B cell (primary cell): ENCODE measurements at regions not wholly inside any gene's neighbourhood (a gene's known extent, or its start where the extent isn't known, plus 50 kb on each side); places are given as distances from the start of the nearest gene placed in this dataset.

Source experiments
- ATAC-seq: fragments of 200-7000 bp; cut with Tn5 transposase; one replicate; pipeline ENCODE4 v1.10.0; 2021; ENCODE audit warnings: low read depth, mild to moderate bottlenecking, moderate number of reproducible peaks, moderate library complexity
- CTCF ChIA-PET: fragments of 350-600 bp; sonication (Branson Sonifier 250); formaldehyde crosslinking; loops from one replicate; lab custom pipeline; 2021; ENCODE audit warnings: antibody characterized with exemption, inconsistent platforms; lab: Charles Lee
- POLR2A ChIA-PET: fragments of 350-600 bp; sonication (Branson Sonifier 250); formaldehyde crosslinking; loops from one replicate; lab custom pipeline; 2021; ENCODE audit warnings: antibody characterized with exemption; lab: Charles Lee
- DNase-seq: peaks from one replicate; pipeline ENCODE4 v3.0.0; 2013
- H2AFZ ChIP-seq: 2 replicates; pipeline ENCODE4 v1.6.1; 2012; ENCODE audit warnings: mild to moderate bottlenecking, low read depth, low read length; ENCODE audit not compliant: insufficient read depth, poor library complexity, severe bottlenecking
- H3K27ac ChIP-seq, 2 donors: 1 replicate in 1 of 2; 2 replicates in 1 of 2; pipeline ENCODE4 v1.5.1; 2012 to 2013; ENCODE audit warnings: low read length in 2 of 2, mild to moderate bottlenecking in 2 of 2, moderate library complexity in 1 of 2
- H3K27me3 ChIP-seq, 4 experiments: fragments of 200-600 bp in 1 of 4; sonication (generic) in 1 of 4; replicated peaks in 1 of 4; 1 replicate in 2 of 4; 2 replicates in 2 of 4; pipeline versions ENCODE4 v1.6.1 to v1.7.0; 2013 to 2016; ENCODE audit warnings: low read length in 3 of 4, mild to moderate bottlenecking in 2 of 4, mixed read lengths in 1 of 4, moderate library complexity in 1 of 4; ENCODE audit not compliant: insufficient read depth in 4 of 4, control insufficient read depth in 3 of 4; ENCODE audit errors: control extremely low read depth in 1 of 4
- H3K36me3 ChIP-seq, 2 experiments: replicated peaks in 1 of 2; 1 replicate in 1 of 2; 2 replicates in 1 of 2; pipeline versions ENCODE4 v1.6.1 to v1.7.1; 2013; ENCODE audit warnings: low read length in 1 of 2; ENCODE audit not compliant: insufficient read depth in 2 of 2, control insufficient read depth in 1 of 2; ENCODE audit errors: control extremely low read depth in 1 of 2, extremely low read depth in 1 of 2
- H3K4me1 ChIP-seq, 2 donors: fragments of 200-600 bp in 1 of 2; sonication (generic) in 1 of 2; 1 replicate in 1 of 2; 2 replicates in 1 of 2; pipeline versions ENCODE4 v1.5.1 to v1.6.1; 2013 to 2017; ENCODE audit warnings: low read length in 2 of 2; ENCODE audit not compliant: control insufficient read depth in 2 of 2, insufficient read depth in 2 of 2
- H3K4me2 ChIP-seq: replicated peaks from 2 replicates; pipeline ENCODE3; 2012; ENCODE audit warnings: mild to moderate bottlenecking, low read depth, low read length; ENCODE audit not compliant: poor library complexity, severe bottlenecking
- H3K4me3 ChIP-seq, 5 experiments: fragments of 200-600 bp in 1 of 5; sonication (generic) in 1 of 5; 1 replicate in 3 of 5; 2 replicates in 2 of 5; pipeline versions ENCODE4 v1.5.1 to v1.7.0; 2011 to 2016; ENCODE audit warnings: low read length in 4 of 5, mild to moderate bottlenecking in 4 of 5, low read depth in 2 of 5, control low read depth in 1 of 5, moderate library complexity in 1 of 5; ENCODE audit not compliant: insufficient read depth in 1 of 5; ENCODE audit errors: control extremely low read depth in 1 of 5, extremely low read depth in 1 of 5
- H3K79me2 ChIP-seq: fragments of 200-600 bp; sonication (generic); one replicate; pipeline ENCODE4 v1.6.0; 2016; ENCODE audit warnings: low read length; ENCODE audit not compliant: control insufficient read depth, insufficient read depth
- H3K9ac ChIP-seq: fragments of 200-600 bp; sonication (generic); 2 replicates; pipeline ENCODE4 v1.6.1; 2017; ENCODE audit warnings: mild to moderate bottlenecking, low read length, moderate library complexity
- H3K9me3 ChIP-seq, 3 donors: one replicate each; pipeline versions ENCODE4 v1.6.1 to v1.7.1; 2013; ENCODE audit warnings: low read length in 2 of 3; ENCODE audit not compliant: control insufficient read depth in 2 of 3, insufficient read depth in 1 of 3; ENCODE audit errors: control extremely low read depth in 1 of 3
- H4K20me1 ChIP-seq: 2 replicates; pipeline ENCODE4 v1.6.0; 2012; ENCODE audit warnings: mild to moderate bottlenecking, low read length; ENCODE audit not compliant: insufficient read depth, control insufficient read depth, poor library complexity, severe bottlenecking
- H3K27ac Mint-ChIP-seq: one replicate; pipeline ENCODE4 v1.8.0; 2021; ENCODE audit warnings: mixed read lengths
- H3K27me3 Mint-ChIP-seq: one replicate; pipeline ENCODE4 v1.8.0; 2021; ENCODE audit warnings: mixed read lengths
- H3K4me1 Mint-ChIP-seq: one replicate; pipeline ENCODE4 v1.8.0; 2021; ENCODE audit warnings: mixed read lengths
- H3K4me3 Mint-ChIP-seq: one replicate; pipeline ENCODE4 v1.8.0; 2021; ENCODE audit warnings: mixed read lengths
- H3K9me3 Mint-ChIP-seq: one replicate; pipeline ENCODE4 v1.8.0; 2022; ENCODE audit warnings: mixed read lengths; ENCODE audit not compliant: insufficient read depth
- EZH2 ChIP-seq: IDR thresholded peaks from 2 replicates; pipeline ENCODE4 v1.6.1; 2012; ENCODE audit warnings: borderline replicate concordance, low read depth, mild to moderate bottlenecking, moderate library complexity, low read length; ENCODE audit not compliant: insufficient read depth, poor library complexity, severe bottlenecking
- WGBS: methylation state at CpG from one replicate; pipeline ENCODE4 v1.1.5; 2013; ENCODE audit warnings: missing lambda C conversion rate; ENCODE audit not compliant: insufficient coverage; 5-methylcytosine and 5-hydroxymethylcytosine counted together
- intact Hi-C: fragments of 100-400 bp; cut with micrococcal nuclease; formaldehyde crosslinking; loops from one replicate; pipeline ENCODE4 v1.10.0; 2022
- TF ChIP-seq, protein P1 (sequence below): fragments of 200-600 bp; IDR thresholded peaks from one replicate; pipeline ENCODE4 v1.8.0; 2022; ENCODE audit warnings: antibody characterized with exemption, mild to moderate bottlenecking

DNA sequence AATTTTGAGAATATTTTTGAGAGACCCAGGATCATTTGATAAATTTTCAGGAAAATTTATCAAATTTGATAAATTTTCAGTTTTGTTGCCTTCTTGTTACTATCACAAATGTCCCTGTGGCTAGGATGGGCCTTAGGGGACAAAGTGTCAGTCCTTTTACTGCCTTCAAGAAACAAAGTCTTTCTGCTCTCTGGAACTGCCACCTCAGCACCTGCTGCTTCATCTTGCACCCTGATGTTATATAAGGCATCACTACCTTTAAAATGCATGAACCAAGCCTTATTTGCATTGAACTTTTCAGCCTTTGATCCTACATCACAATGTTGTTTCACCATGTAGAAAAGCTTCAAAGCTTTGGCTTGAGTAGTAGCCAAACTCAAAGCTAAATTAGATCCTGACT lies 123.0 kb upstream of the CNTLN start:
- Histone ChIP-seq H2AFZ (no peak overlapping the region), H3K36me3 (no peaks in the 10 kb centered on the region), H3K4me2 (no peak overlapping the region), H3K27ac (no peak overlapping the region), H3K9me3 (no peaks in the 10 kb centered on the region), H3K27me3 (no peaks in the 10 kb centered on the region), H3K4me3 (no peak overlapping the region), H3K4me1 (no peaks in the 10 kb centered on the region), H3K9ac (no peak overlapping the region), H3K79me2 (no peaks in the 10 kb centered on the region), H4K20me1 (no peaks in the 10 kb centered on the region)
- Mint-ChIP-seq H3K27me3 (no peaks in the 10 kb centered on the region), H3K9me3 (no peaks in the 10 kb centered on the region), H3K4me3 (no peak overlapping the region), H3K27ac (no peak overlapping the region), H3K4me1 (no peaks in the 10 kb centered on the region)
- CTCF ChIA-PET, result no interaction called here
- POLR2A ChIA-PET, result no interaction called here
- no peak for ATAC-seq
- DNase-seq, result no peak
- intact Hi-C loops, result no loop called here
- no peak for TF ChIP-seq EZH2
- TF ChIP-seq, protein P1, sequence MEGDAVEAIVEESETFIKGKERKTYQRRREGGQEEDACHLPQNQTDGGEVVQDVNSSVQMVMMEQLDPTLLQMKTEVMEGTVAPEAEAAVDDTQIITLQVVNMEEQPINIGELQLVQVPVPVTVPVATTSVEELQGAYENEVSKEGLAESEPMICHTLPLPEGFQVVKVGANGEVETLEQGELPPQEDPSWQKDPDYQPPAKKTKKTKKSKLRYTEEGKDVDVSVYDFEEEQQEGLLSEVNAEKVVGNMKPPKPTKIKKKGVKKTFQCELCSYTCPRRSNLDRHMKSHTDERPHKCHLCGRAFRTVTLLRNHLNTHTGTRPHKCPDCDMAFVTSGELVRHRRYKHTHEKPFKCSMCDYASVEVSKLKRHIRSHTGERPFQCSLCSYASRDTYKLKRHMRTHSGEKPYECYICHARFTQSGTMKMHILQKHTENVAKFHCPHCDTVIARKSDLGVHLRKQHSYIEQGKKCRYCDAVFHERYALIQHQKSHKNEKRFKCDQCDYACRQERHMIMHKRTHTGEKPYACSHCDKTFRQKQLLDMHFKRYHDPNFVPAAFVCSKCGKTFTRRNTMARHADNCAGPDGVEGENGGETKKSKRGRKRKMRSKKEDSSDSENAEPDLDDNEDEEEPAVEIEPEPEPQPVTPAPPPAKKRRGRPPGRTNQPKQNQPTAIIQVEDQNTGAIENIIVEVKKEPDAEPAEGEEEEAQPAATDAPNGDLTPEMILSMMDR, result no peak

DNA sequence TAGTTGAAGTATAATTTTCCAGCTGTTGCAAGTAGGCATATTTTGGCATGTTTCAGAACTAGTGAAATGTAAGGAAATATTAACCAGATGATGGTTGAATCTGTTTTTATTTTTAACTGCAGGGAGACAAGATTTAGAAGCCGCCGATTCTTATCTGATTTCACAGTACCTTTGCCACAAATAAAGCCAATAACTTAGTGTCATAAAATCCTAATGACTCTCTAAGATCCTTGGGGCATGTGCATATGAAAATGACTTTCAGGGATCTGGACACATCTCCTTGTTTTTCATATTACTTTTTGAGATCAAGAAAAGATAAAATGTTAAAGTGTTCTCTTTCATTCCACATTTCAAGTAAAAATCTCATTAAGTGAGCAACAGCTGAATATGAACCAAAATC lies 125.8 kb upstream of the CNTLN start:
- H3K9me3 Mint-ChIP-seq, result no peaks in the 10 kb centered on the region
- Histone ChIP-seq H3K27ac (no peak overlapping the region), H3K4me1 (no peaks in the 10 kb centered on the region), H3K36me3 (no peaks in the 10 kb centered on the region), H4K20me1 (no peaks in the 10 kb centered on the region), H2AFZ (no peak overlapping the region), H3K4me2 (no peak overlapping the region), H3K9ac (no peak overlapping the region), H3K79me2 (no peaks in the 10 kb centered on the region), H3K9me3 (no peaks in the 10 kb centered on the region), H3K27me3 (no peaks in the 10 kb centered on the region), H3K4me3 (no peak overlapping the region)
- DNase-seq (no peak), ATAC-seq (no peak)
- H3K27ac Mint-ChIP-seq, result no peak overlapping the region
- intact Hi-C loops, result no loop called here
- CTCF ChIA-PET, result no interaction called here
- no peaks in the 10 kb centered on the region for H3K4me1 Mint-ChIP-seq
- POLR2A ChIA-PET, result no interaction called here
- no peak for TF ChIP-seq EZH2
- TF ChIP-seq, protein P1, result no peak
- WGBS, result no CpG with 5 or more reads among the region's 2 CpGs
- no peaks in the 10 kb centered on the region for H3K27me3 Mint-ChIP-seq
- no peak overlapping the region for H3K4me3 Mint-ChIP-seq
